GM23338 (cell line): ENCODE measurements at regions not wholly inside any gene's neighbourhood (a gene's known extent, or its start where the extent isn't known, plus 50 kb on each side); places are given as distances from the start of the nearest gene placed in this dataset.

Experiments used
- ATAC-seq: fragments of 200-7000 bp; cut with Tn5 transposase; 3 replicates; pipeline ENCODE4 v1.9.1; 2020
- DNase-seq: peaks from one replicate; pipeline ENCODE4 v3.0.0-alpha.2; 2015; ENCODE audit warnings: low spot score
- H2AFZ ChIP-seq: fragments of 200-600 bp; sonication (generic); 2 replicates; pipeline ENCODE4 v1.8.0; 2016; ENCODE audit warnings: antibody characterized with exemption, mild to moderate bottlenecking, moderate library complexity
- H3F3A ChIP-seq: fragments of 200-600 bp; sonication (generic); replicated peaks from 2 replicates; pipeline ENCODE4 v1.8.0; 2017; ENCODE audit warnings: antibody characterized with exemption, mixed run types, low read depth
- H3K27ac ChIP-seq: fragments of 200-600 bp; sonication (generic); 2 replicates; pipeline ENCODE4 v1.6.1; 2016; ENCODE audit warnings: low read depth
- H3K27me3 ChIP-seq: fragments of 200-600 bp; sonication (generic); 2 replicates; pipeline ENCODE4 v1.8.0; 2016; ENCODE audit warnings: mild to moderate bottlenecking, mixed run types, moderate library complexity; ENCODE audit not compliant: insufficient read depth
- H3K36me3 ChIP-seq: fragments of 200-600 bp; sonication (generic); 2 replicates; pipeline ENCODE4 v1.8.0; 2016; ENCODE audit warnings: mild to moderate bottlenecking; ENCODE audit not compliant: insufficient read depth
- H3K4me1 ChIP-seq: fragments of 200-600 bp; sonication (generic); 2 replicates; pipeline ENCODE4 v1.8.0; 2016; ENCODE audit warnings: mild to moderate bottlenecking, moderate library complexity; ENCODE audit not compliant: insufficient read depth
- H3K4me2 ChIP-seq: fragments of 200-600 bp; sonication (generic); 2 replicates; pipeline ENCODE4 v1.7.1; 2017; ENCODE audit warnings: mixed run types
- H3K4me3 ChIP-seq: fragments of 200-600 bp; sonication (generic); 2 replicates; pipeline ENCODE4 v1.6.1; 2016; ENCODE audit warnings: mixed run types
- H3K79me2 ChIP-seq: fragments of 200-600 bp; sonication (generic); replicated peaks from 2 replicates; pipeline ENCODE4 v1.8.0; 2017; ENCODE audit warnings: mild to moderate bottlenecking; ENCODE audit not compliant: insufficient read depth
- H3K9me2 ChIP-seq: fragments of 200-600 bp; sonication (generic); 2 replicates; pipeline ENCODE4 v1.8.0; 2017; ENCODE audit not compliant: insufficient read depth
- H4K20me1 ChIP-seq: fragments of 200-600 bp; sonication (generic); replicated peaks from 2 replicates; pipeline ENCODE4 v1.8.0; 2017; ENCODE audit warnings: mild to moderate bottlenecking; ENCODE audit not compliant: insufficient read depth
- H3K27ac Mint-ChIP-seq: 2 replicates; pipeline ENCODE4 v1.8.0; 2020; ENCODE audit warnings: inconsistent platforms, mild to moderate bottlenecking, moderate library complexity, mixed read lengths
- H3K27me3 Mint-ChIP-seq: 3 replicates; pipeline ENCODE4 v1.8.0; 2022; ENCODE audit warnings: low read depth, mild to moderate bottlenecking, moderate library complexity, mixed read lengths, inconsistent platforms; ENCODE audit not compliant: insufficient read depth, poor library complexity
- H3K36me3 Mint-ChIP-seq: 3 replicates; pipeline ENCODE4 v1.8.0; 2021; ENCODE audit warnings: low read depth, mild to moderate bottlenecking, inconsistent platforms, moderate library complexity, mixed read lengths
- H3K4me1 Mint-ChIP-seq: 3 replicates; pipeline ENCODE4 v1.8.0; 2020; ENCODE audit warnings: mild to moderate bottlenecking, inconsistent platforms, mixed read lengths
- H3K4me3 Mint-ChIP-seq: 3 replicates; pipeline ENCODE4 v1.8.0; 2021; ENCODE audit warnings: moderate library complexity, mild to moderate bottlenecking, inconsistent platforms, mixed read lengths
- H3K9me3 Mint-ChIP-seq: 3 replicates; pipeline ENCODE4 v1.8.0; 2020; ENCODE audit warnings: moderate library complexity, mild to moderate bottlenecking, inconsistent platforms, mixed read lengths
- CREB1 ChIP-seq: fragments of 250-450 bp; sonication (Bioruptor Pico); IDR thresholded peaks from 2 replicates; pipeline ENCODE4 v1.5.0; 2020; ENCODE audit warnings: low read depth, mild to moderate bottlenecking, moderate library complexity
- NANOG ChIP-seq: IDR thresholded peaks from 2 replicates; pipeline ENCODE4 v1.6.1; 2016; ENCODE audit warnings: antibody characterized with exemption, borderline replicate concordance
- POLR2AphosphoS5 ChIP-seq: IDR thresholded peaks from 2 replicates; pipeline ENCODE4 v1.6.1; 2016; ENCODE audit warnings: antibody characterized with exemption, low read depth
- ZNF114 ChIP-seq: fragments of 250-450 bp; sonication (Bioruptor Pico); IDR thresholded peaks from 2 replicates; pipeline ENCODE4 v1.5.0; 2020; ENCODE audit warnings: mild to moderate bottlenecking, moderate library complexity
- TF ChIP-seq, protein P1 (sequence below), 2 experiments: fragments of 200-600 bp in 1 of 2; sonication (generic) in 1 of 2; conservative IDR thresholded peaks; 2 replicates each; pipeline versions ENCODE4 v1.5.1 to v1.6.1; 2016 to 2017; ENCODE audit warnings: antibody characterized with exemption in 2 of 2, low read depth in 2 of 2, mild to moderate bottlenecking in 2 of 2, moderate library complexity in 1 of 2
- TF ChIP-seq, protein P2 (sequence below): IDR thresholded peaks from one replicate; pipeline ENCODE4 v1.6.1; 2018; ENCODE audit warnings: antibody characterized with exemption; ENCODE audit not compliant: unreplicated experiment
- TF ChIP-seq, protein P3 (sequence below): fragments of 250-450 bp; sonication (Bioruptor Pico); IDR thresholded peaks from 2 replicates; pipeline ENCODE4 v1.5.0; 2020; ENCODE audit warnings: mild to moderate bottlenecking, moderate library complexity
- TF ChIP-seq, protein P4 (sequence below): IDR thresholded peaks from 2 replicates; pipeline ENCODE4 v1.6.1; 2016; ENCODE audit warnings: antibody characterized with exemption

DNA sequence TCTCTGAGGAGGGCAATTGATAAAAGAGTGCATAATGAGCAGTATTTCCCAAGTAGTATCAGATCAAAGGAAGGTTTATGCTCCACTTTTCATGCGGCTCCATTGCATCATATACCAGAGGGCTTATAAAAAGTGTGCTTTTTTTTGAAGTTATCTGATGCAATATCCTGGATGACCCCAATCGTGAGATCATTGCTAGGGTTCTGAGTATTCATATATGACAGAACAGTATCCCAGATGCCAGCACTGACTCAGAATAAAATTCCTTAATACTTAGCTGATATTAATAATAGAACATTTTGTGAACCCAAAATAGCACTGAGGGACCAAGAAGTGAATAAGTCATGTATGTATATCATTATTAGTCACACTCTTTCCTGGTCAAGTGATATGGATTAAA, 945.5 kb upstream of the AGA start (continued):
- TF ChIP-seq, protein P1, sequence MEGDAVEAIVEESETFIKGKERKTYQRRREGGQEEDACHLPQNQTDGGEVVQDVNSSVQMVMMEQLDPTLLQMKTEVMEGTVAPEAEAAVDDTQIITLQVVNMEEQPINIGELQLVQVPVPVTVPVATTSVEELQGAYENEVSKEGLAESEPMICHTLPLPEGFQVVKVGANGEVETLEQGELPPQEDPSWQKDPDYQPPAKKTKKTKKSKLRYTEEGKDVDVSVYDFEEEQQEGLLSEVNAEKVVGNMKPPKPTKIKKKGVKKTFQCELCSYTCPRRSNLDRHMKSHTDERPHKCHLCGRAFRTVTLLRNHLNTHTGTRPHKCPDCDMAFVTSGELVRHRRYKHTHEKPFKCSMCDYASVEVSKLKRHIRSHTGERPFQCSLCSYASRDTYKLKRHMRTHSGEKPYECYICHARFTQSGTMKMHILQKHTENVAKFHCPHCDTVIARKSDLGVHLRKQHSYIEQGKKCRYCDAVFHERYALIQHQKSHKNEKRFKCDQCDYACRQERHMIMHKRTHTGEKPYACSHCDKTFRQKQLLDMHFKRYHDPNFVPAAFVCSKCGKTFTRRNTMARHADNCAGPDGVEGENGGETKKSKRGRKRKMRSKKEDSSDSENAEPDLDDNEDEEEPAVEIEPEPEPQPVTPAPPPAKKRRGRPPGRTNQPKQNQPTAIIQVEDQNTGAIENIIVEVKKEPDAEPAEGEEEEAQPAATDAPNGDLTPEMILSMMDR (conservative IDR thresholded peaks at IDR 0.05; ENCODE audit: low read depth in 2 of 2): no peak
- no peak for TF ChIP-seq ZNF114 (CRISPR knock-in tag)
- TF ChIP-seq, protein P2, sequence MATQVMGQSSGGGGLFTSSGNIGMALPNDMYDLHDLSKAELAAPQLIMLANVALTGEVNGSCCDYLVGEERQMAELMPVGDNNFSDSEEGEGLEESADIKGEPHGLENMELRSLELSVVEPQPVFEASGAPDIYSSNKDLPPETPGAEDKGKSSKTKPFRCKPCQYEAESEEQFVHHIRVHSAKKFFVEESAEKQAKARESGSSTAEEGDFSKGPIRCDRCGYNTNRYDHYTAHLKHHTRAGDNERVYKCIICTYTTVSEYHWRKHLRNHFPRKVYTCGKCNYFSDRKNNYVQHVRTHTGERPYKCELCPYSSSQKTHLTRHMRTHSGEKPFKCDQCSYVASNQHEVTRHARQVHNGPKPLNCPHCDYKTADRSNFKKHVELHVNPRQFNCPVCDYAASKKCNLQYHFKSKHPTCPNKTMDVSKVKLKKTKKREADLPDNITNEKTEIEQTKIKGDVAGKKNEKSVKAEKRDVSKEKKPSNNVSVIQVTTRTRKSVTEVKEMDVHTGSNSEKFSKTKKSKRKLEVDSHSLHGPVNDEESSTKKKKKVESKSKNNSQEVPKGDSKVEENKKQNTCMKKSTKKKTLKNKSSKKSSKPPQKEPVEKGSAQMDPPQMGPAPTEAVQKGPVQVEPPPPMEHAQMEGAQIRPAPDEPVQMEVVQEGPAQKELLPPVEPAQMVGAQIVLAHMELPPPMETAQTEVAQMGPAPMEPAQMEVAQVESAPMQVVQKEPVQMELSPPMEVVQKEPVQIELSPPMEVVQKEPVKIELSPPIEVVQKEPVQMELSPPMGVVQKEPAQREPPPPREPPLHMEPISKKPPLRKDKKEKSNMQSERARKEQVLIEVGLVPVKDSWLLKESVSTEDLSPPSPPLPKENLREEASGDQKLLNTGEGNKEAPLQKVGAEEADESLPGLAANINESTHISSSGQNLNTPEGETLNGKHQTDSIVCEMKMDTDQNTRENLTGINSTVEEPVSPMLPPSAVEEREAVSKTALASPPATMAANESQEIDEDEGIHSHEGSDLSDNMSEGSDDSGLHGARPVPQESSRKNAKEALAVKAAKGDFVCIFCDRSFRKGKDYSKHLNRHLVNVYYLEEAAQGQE: no peak
- no peak for TF ChIP-seq POLR2AphosphoS5

DNA sequence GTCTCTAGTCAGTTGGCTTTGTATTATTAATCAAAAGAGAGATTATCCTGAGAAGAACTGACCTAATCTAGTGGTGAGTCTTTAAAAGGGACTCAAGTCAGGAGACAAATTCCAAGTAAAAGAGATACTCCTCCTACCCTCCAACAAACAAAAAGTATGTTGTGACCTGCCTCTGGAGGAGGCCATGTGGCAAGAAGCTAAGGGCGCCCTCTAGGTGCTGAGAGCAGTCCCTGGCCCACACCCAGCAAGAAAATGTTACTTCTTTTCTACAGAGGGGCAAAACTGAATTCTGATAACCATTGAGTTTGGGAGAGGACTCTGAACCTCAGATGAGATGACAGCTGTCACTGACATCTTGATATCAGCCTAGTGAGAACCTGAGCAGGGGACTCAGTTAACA, 953.6 kb upstream of the AGA start:
- Mint-ChIP-seq H3K4me3 (no peak overlapping the region), H3K36me3 (peaks cover 5% of the 10 kb centered on the region; the same call in 1 of the 3 replicates), H3K27ac (no peak overlapping the region), H3K27me3 (no peaks in the 10 kb centered on the region), H3K4me1 (no peaks in the 10 kb centered on the region), H3K9me3 (peaks cover 12% of the 10 kb centered on the region)
- H3K4me2 ChIP-seq: no peak overlapping the region
- no peaks in the 10 kb centered on the region for H3K4me1 ChIP-seq
- DNase-seq (peak; percentile 31), ATAC-seq (no peak)
- H3K9me2 ChIP-seq: no peaks in the 10 kb centered on the region; the same call in 1 of the 2 replicates
- TF ChIP-seq POLR2AphosphoS5 (no peak), ZNF114 (CRISPR knock-in tag) (no peak), CREB1 (CRISPR knock-in tag) (no peak), NANOG (no peak)
- TF ChIP-seq, protein P3, sequence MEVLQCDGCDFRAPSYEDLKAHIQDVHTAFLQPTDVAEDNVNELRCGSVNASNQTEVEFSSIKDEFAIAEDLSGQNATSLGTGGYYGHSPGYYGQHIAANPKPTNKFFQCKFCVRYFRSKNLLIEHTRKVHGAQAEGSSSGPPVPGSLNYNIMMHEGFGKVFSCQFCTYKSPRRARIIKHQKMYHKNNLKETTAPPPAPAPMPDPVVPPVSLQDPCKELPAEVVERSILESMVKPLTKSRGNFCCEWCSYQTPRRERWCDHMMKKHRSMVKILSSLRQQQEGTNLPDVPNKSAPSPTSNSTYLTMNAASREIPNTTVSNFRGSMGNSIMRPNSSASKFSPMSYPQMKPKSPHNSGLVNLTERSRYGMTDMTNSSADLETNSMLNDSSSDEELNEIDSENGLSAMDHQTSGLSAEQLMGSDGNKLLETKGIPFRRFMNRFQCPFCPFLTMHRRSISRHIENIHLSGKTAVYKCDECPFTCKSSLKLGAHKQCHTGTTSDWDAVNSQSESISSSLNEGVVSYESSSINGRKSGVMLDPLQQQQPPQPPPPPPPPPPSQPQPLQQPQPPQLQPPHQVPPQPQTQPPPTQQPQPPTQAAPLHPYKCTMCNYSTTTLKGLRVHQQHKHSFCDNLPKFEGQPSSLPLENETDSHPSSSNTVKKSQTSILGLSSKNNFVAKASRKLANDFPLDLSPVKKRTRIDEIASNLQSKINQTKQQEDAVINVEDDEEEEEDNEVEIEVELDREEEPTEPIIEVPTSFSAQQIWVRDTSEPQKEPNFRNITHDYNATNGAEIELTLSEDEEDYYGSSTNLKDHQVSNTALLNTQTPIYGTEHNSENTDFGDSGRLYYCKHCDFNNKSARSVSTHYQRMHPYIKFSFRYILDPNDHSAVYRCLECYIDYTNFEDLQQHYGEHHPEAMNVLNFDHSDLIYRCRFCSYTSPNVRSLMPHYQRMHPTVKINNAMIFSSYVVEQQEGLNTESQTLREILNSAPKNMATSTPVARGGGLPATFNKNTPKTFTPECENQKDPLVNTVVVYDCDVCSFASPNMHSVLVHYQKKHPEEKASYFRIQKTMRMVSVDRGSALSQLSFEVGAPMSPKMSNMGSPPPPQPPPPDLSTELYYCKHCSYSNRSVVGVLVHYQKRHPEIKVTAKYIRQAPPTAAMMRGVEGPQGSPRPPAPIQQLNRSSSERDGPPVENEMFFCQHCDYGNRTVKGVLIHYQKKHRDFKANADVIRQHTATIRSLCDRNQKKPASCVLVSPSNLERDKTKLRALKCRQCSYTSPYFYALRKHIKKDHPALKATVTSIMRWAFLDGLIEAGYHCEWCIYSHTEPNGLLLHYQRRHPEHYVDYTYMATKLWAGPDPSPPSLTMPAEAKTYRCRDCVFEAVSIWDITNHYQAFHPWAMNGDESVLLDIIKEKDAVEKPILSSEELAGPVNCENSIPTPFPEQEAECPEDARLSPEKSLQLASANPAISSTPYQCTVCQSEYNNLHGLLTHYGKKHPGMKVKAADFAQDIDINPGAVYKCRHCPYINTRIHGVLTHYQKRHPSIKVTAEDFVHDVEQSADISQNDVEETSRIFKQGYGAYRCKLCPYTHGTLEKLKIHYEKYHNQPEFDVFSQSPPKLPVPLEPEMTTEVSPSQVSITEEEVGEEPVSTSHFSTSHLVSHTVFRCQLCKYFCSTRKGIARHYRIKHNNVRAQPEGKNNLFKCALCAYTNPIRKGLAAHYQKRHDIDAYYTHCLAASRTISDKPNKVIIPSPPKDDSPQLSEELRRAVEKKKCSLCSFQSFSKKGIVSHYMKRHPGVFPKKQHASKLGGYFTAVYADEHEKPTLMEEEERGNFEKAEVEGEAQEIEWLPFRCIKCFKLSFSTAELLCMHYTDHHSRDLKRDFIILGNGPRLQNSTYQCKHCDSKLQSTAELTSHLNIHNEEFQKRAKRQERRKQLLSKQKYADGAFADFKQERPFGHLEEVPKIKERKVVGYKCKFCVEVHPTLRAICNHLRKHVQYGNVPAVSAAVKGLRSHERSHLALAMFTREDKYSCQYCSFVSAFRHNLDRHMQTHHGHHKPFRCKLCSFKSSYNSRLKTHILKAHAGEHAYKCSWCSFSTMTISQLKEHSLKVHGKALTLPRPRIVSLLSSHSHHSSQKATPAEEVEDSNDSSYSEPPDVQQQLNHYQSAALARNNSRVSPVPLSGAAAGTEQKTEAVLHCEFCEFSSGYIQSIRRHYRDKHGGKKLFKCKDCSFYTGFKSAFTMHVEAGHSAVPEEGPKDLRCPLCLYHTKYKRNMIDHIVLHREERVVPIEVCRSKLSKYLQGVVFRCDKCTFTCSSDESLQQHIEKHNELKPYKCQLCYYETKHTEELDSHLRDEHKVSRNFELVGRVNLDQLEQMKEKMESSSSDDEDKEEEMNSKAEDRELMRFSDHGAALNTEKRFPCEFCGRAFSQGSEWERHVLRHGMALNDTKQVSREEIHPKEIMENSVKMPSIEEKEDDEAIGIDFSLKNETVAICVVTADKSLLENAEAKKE (CRISPR knock-in tag): no peak
- TF ChIP-seq, protein P4, sequence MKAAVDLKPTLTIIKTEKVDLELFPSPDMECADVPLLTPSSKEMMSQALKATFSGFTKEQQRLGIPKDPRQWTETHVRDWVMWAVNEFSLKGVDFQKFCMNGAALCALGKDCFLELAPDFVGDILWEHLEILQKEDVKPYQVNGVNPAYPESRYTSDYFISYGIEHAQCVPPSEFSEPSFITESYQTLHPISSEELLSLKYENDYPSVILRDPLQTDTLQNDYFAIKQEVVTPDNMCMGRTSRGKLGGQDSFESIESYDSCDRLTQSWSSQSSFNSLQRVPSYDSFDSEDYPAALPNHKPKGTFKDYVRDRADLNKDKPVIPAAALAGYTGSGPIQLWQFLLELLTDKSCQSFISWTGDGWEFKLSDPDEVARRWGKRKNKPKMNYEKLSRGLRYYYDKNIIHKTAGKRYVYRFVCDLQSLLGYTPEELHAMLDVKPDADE: no peak
- TF ChIP-seq, protein P1 (conservative IDR thresholded peaks at IDR 0.05; ENCODE audit: low read depth in 2 of 2): peak; percentile 51 to 65
- H3K27ac ChIP-seq: no peak overlapping the region
- H2AFZ ChIP-seq: no peak overlapping the region
- H3K36me3 ChIP-seq: no peaks in the 10 kb centered on the region
- no peaks in the 10 kb centered on the region for H3K79me2 ChIP-seq
- H3K4me3 ChIP-seq: no peak overlapping the region
- H3K27me3 ChIP-seq: no peaks in the 10 kb centered on the region
- no peaks in the 10 kb centered on the region for H3F3A ChIP-seq
- H4K20me1 ChIP-seq: no peaks in the 10 kb centered on the region
